ENCODE measurements at regions not wholly inside any gene's neighbourhood (a gene's known extent, or its start where the extent isn't known, plus 50 kb on each side); places are given as distances from the start of the nearest gene placed in this dataset.

- DNase-seq (ENCODE audit: low read depth in 4 of 4, low spot score in 3 of 4), result no peak
These were observed 196.1 kb upstream of the TLE3 start for GRCh38 chr15:70293591-70294470.

GRCh38 chr15:70293138-70293537 lies 195.4 kb upstream of the TLE3 start:
- DNase-seq (ENCODE audit: low read depth in 4 of 4, low spot score in 3 of 4), result no peak

- no peak for DNase-seq (ENCODE audit: low read depth in 4 of 4, low spot score in 3 of 4)
These were observed 194.5 kb upstream of the TLE3 start for GRCh38 chr15:70292076-70292760.

- DNase-seq (ENCODE audit: low read depth in 4 of 4, low spot score in 3 of 4), result no peak
These were observed 193.8 kb upstream of the TLE3 start for GRCh38 chr15:70291305-70292075.

- no peak for DNase-seq (ENCODE audit: low read depth in 4 of 4, low spot score in 3 of 4)
These were observed 193.0 kb upstream of the TLE3 start for GRCh38 chr15:70290708-70291107.

- DNase-seq (ENCODE audit: low read depth in 4 of 4, low spot score in 3 of 4), result no peak
These were observed 191.7 kb upstream of the TLE3 start for GRCh38 chr15:70289191-70289955.

- no peak for DNase-seq (ENCODE audit: low read depth in 4 of 4, low spot score in 3 of 4)
These were observed 188.5 kb upstream of the TLE3 start for GRCh38 chr15:70286113-70286806.

GRCh38 chr15:70284438-70285214 lies 186.9 kb upstream of the TLE3 start:
- DNase-seq (ENCODE audit: low read depth in 4 of 4, low spot score in 3 of 4), result no peak

GRCh38 chr15:70283511-70283910 lies 185.8 kb upstream of the TLE3 start:
- DNase-seq (ENCODE audit: low read depth in 4 of 4, low spot score in 3 of 4), result no peak

GRCh38 chr15:70281811-70282307 lies 184.1 kb upstream of the TLE3 start:
- no peak for DNase-seq (ENCODE audit: low read depth in 4 of 4, low spot score in 3 of 4)

GRCh38 chr15:70281261-70281810 lies 183.6 kb upstream of the TLE3 start:
- no peak for DNase-seq (ENCODE audit: low read depth in 4 of 4, low spot score in 3 of 4)

GRCh38 chr15:70280781-70281180 lies 183.1 kb upstream of the TLE3 start:
- no peak for DNase-seq (ENCODE audit: low read depth in 4 of 4, low spot score in 3 of 4)

GRCh38 chr15:70279096-70279495 lies 181.4 kb upstream of the TLE3 start:
- DNase-seq (ENCODE audit: low read depth in 4 of 4, low spot score in 3 of 4), result no peak

GRCh38 chr15:70278644-70279043 lies 180.9 kb upstream of the TLE3 start:
- DNase-seq (ENCODE audit: low read depth in 4 of 4, low spot score in 3 of 4), result no peak

GRCh38 chr15:70277556-70277955 lies 179.8 kb upstream of the TLE3 start:
- DNase-seq (ENCODE audit: low read depth in 4 of 4, low spot score in 3 of 4), result no peak

GRCh38 chr15:70276401-70276800 lies 178.7 kb upstream of the TLE3 start:
- no peak for DNase-seq (ENCODE audit: low read depth in 4 of 4, low spot score in 3 of 4)

GRCh38 chr15:70275461-70276138 lies 177.9 kb upstream of the TLE3 start:
- DNase-seq (ENCODE audit: low read depth in 4 of 4, low spot score in 3 of 4), result no peak

- no peak for DNase-seq (ENCODE audit: low read depth in 4 of 4, low spot score in 3 of 4)
These were observed 177.2 kb upstream of the TLE3 start for GRCh38 chr15:70274908-70275307.

Data from right renal pelvis (tissue), 4 donors.